NCI-H128 (cell line): ENCODE measurements at regions not wholly inside any gene's neighbourhood (a gene's known extent, or its start where the extent isn't known, plus 50 kb on each side); places are given as distances from the start of the nearest gene placed in this dataset.

Source experiments
- DNase-seq: peaks from one replicate; lab custom pipeline; 2025; ENCODE audit not compliant: unreplicated experiment; lab: John Stamatoyannopoulos, UW

DNA sequence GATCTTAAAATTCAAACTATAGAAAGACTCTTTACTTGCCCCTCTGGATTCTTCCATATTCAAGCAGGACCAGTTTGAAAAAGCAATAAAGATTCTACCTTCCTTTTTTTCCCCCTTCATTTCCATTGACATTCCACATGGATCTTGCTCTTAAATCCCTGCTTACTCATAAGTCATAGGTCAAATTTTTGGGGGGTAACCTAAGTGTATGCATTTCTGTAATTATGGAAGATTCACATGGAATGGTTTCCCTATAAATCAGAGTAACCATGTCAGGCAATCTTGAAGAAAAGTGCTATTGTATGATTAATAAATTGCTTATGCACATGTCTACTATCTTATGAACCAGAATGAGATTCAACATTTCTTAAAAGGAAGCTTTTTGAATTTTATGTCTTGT, 551.0 kb downstream of the HAO1 start:
- no peak for DNase-seq

DNA sequence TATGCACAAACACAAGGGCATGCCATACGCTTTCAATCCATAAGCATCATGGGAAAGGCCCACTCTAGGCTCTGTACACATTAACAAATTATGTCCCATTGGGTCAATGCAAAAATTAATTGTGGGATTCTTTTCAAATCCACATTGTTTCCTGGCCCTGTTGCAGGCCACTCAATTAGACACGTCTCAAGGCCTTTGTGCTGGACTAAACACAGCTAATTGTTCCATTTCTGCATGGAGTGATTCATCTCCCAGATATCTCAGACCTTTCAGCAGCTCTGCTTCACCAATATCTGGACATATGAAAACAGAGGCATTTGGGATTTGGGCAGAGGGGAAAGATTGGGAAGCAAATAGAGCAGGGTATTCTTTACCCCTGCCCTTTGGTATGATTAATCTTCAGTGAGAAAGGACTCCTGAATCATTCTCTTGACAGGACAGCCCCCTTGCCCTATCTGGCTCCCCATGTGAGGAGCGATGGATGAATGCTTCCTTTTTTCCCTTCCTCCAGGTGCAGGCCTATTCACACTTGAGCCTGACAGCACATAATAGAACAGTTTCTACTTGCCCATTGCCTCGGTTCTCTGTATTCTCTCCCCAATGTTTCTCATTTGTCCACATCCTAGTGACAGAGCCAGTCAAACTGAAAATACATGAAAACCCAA, 547.6 kb downstream of the HAO1 start:
- no peak for DNase-seq

DNA sequence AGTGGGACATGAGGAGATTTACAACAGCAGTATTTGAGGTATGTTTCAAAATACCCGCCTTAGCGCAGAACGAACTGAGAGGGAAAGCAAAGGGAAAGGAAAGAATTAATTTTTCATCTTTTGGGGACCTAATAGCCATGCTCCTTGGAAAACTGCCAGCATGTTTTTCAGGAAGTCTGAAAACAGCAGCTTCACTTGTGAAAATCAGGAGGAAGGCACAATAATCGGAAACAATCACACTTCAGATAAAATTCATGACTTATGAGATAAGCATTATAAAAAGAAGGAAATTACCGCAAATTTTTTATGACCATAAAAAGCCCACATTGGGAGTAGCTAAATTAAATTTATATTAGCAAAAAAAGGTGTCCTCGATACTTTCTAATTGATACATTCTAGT, 541.1 kb downstream of the HAO1 start:
- DNase-seq = no peak

DNA sequence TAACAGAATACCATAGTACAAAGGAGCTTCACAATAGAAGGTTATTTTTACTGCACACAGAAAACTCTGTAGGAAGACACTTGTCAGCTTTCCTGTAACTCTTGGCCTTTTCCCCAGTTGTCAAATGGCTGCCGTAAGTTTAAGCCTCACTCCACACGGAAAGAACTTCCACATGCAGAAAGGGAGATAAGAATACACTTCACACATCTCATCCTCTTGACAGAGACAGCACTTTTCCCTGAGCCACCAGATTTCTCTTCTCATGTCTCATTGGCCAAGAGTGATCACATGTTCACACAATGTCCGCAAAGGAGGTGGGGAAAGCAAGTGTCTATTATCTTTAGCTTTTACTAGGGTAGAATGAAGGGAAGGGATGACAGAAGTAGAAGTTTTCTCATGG, 540.7 kb downstream of the HAO1 start:
- DNase-seq = no peak

DNA sequence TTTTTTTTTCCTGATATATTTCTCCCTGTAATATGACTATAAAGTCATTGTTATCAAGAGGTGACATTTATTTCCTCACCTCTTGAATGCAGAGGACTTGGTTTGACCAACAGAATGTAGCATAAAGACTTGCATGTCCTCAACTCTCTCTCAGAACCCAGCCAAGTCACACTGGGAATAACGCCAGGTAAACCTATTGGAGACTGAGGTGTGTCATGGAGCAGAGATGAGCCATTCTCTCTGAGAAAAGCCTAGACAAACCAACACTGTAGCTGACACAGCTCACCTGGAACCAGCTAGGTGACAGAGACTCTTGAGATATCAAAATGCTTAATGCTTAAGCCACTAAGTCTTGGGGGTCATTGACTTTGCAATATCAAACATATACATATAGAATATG, 533.6 kb downstream of the HAO1 start:
- no peak for DNase-seq

DNA sequence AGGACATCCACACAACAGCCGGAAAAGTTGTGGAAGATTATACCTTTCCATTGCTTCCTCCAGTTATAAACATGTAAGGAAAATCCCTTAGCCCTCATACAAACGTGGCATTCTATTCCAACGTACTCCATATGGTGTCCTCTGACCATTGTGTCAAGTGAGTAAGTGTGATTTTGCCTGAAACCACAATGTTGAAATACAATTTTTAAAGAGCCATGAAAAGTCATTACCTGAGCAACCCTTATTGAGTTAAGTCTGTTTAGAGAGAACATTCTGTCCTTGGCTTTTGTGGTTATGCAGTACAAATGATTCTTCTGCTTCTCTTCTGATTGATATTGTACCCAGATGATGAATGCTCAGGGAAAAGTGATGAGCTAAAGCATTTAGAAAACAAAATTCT, 530.1 kb downstream of the HAO1 start:
- DNase-seq = no peak

DNA sequence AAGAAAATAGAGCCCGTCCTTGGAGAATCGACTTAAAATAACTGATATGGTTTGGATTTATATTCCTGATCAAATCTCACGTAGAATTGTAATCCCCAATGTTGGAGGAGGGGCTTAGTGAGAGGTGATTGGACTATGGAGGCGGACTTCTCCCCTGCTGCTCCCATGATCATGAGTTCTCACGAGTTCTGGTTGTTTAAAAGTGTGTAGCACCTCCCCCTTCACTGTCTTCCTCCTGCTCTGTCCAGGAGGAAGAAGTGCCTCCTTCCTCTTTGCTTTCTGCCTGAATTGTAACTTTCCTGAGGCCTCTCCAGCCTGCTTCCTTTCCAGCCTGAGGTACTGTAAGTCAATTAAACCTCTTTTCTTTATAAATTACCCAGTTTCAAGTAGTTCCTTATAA, 529.2 kb downstream of the HAO1 start:
- no peak for DNase-seq

DNA sequence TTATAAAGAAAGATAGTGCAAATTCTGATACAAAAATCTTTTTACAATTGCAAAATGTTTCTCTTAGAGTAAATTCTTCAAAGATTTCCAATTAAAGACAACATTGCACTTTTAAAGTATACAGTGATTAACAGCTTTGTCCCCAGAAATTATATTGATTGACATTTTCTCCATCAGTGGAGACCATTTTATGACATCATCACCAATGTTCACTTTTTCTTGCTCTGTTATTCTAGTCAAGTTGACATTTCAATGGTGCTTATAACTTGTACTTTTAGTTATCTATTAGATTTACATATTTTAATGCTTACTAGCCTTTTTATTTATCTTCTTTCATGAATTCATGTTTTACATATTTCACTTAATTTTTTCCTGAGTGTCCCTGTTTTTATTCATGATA, 524.8 kb downstream of the HAO1 start:
- DNase-seq = no peak

DNA sequence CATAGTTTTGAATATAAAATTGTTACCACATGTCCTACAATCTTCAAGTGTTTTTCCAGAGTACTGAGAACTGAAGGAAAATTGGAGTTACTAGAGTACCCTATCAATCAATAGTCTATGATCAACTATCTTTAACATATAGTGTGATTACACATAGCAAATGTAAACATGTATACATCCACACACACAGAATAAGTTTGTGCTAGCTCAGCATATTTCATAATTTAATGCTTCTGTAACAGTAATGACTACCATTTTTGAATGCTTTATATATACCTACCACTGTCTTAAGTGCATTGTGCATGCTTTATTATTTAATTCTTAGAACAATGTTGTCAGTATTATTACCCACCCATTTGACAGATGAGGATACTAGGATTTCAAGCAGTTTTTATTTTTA, 523.9 kb downstream of the HAO1 start:
- DNase-seq = no peak

DNA sequence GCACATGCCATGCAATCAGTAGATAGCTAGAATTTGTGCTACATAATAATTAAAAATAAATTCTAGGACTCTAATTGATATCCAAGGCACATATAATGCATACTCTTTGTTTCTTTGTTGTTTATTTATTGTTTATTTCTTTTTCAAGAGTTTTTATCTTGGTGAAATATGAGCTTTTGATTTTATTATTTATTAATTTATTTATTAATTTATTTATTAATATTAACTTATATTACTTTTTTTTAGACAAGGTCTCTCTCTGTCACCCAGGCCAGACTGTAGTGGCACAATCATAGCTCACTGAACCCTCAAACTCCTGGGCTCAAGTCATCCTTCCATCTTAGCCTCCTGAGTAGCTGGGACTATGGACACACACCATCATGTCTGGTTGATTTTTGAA, 519.9 kb downstream of the HAO1 start:
- DNase-seq = no peak

DNA sequence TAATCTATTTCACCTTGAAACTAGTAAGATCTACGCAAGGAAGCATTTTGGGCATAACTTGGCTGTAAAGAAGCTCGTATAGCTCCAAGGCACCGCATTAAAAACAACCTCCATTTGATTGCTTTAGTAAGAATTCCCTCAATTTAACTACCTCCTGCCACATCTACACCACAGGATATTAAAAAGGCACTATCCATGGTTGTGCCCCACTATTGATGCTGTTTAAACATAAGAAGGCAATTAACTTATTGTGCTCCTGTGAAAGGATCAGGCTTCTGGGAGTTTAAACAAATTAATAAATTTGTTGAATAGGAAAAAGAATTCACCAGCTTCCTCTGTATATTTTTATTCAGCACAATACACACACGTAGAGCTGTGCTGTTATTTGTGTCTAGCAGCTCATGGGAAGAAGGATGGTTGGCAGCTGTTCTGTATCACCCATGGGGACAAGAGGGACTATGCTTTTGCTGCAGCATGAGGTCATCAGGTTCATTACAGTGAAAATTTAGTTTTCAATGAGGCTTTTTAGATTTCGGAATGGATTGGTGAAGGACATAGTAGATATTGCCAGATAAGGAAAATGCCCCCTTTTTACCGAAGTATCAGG, 513.3 kb downstream of the HAO1 start:
- no peak for DNase-seq

DNA sequence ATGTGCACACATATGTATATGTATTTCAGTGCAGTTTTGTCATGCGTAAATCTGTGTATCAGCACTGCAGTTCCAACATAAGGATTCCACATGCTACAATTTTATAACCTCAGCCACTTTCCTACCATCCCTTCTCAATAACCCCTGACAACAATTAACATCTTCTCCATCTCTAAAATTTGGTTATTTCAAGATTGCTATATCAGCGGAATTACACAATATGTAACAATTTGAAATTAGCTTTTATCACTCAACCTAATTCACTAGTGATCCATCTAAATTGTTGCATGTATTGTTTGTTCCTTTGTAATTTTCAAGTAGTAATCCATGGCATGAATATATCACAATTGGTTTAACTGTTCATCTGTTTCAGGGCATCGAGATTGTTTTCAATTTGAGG, 511.3 kb downstream of the HAO1 start:
- DNase-seq = no peak

DNA sequence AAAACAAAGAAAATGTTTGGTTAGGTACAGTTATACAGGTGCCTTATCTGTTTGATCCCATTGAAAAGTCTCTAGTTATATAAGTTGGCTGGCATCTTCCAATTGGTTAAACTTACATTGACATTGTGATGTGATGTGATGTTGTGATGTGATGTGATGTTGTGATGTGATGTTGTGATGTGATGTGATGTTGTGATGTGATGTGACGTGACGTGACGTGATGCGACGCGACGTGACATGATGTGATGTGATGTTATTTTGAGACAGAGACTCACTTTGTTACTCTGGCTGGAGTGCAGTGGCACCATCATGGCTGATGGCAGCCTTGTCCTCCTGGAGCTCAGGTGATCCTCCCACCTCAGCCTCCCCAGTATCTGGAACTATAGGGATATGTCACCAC, 507.6 kb downstream of the HAO1 start:
- no peak for DNase-seq

DNA sequence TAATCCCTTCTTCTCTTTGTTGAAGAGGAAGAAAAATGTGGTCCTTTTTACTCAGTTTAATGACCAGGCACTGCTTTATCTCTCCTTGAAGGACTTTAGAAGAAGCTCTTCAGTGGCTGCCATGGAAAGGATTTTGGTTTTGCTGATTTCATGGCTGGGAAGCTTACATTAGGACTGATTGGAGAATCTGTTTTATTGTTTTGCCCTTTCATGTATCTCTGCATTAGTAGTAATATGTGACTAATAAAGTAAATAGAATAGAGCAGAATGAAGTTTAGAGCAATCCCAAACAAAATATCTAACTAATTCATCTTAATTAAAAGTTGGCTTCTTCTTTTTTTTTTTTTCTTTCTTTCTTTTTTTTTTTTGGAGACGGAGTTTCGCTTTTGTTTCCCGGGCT, 502.9 kb downstream of the HAO1 start:
- DNase-seq = no peak

DNA sequence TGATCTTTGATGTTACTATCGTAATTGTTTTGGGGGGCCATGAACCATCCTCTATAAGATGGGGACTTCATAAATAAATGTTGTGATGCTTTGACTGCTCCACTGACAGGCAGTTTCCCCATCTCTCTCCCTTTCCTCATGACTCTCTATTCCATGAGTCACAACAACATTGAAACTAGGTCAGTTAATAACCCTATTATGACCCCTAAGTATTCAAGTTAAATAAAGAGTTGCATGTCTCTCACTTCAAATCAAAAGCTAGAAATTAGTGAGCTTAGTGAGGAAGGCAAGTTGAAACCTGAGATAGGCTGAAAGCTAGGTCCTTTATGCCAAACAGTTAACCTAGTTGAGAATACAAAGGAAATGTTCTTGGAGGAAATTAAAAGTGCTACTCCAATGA, 491.0 kb downstream of the HAO1 start:
- DNase-seq = no peak

DNA sequence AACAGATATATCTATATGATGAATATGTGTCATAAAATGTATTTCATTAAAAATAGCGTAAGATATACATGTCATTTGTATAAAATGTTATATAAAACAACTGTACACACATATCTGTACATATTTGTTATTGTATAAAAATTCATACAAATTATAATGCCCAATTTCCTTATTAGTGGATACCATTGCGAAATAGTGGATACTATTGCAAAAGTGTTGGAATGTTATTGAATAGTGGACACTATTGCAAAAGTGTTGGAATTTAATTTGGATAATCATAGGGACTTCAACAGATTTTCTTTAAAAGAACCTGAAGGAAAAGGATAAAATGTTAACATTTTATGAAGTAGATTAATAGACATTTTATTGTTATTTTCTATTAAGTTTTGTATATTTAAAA, 487.4 kb downstream of the HAO1 start:
- no peak for DNase-seq

DNA sequence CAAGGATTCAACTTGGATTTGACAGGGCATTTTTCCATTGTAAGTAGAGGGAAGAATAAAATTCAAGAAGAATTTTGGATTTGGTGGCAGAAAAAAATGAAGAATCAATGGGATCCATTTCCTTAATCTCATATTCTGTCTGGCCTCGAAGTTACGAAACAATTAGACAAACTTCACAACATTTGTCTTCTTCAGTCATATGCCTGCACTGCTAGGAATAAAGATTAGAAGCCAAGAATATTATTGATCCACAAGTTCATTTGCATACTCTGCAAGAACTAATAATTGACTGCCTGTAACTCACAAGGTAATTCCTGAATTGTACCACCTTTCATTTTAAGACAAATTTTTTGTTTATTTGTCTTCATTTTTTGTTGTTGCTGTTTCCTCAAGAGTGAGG, 486.2 kb downstream of the HAO1 start:
- no peak for DNase-seq

DNA sequence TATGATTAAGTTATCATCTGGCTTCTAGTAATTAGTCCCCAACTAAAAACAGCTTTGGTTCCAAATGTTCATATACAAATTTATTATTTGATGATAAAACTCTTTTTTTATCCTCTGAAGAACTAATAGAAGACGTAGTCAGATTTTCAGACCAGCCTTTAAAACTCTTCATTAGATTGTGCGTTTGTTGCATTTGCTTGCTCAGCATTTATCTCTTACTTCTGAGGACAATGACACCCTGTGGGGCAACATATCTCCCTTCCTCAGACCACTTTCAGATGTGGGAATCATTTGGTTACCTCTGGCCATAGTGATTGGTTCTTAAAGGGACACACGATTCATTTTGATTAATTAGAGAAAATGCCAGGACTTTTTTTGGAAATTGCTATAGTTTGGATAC, 481.8 kb downstream of the HAO1 start:
- no peak for DNase-seq

DNA sequence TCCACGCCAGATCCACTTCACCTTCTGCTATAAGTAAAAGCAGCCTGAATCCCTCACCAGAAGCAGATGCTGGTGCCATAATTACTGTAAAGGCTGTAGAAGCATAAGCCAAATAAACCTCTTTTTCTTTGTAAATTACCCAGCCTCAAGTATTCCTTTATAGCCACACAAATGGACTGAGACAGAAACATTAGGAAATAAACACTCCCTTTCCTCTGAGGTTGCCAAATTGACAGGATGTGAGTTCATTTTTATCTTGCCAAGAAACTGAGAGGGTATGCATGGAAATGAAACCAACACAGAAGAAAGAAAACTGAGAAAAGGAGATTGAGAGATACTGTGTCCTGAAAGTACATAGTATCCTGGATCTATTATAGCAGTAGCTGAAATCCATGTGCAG, 481.2 kb downstream of the HAO1 start:
- DNase-seq = no peak

DNA sequence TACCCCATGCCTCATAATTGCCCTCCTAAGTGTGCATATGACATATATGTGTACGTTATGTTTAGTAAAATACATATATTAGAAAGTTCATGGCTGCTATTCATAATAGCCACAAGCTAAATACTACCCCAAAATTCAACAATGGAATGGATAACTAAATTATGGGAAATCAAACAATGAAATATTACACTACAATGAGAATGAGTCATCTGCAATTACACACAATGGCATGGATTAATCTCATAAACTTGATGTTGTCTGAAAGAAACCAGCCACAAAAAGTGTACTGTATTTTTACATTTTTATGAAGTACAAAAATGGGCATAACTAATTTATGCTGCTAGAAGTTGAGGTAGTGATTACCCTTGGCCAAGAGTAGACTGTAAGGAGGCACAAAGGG, 477.0 kb downstream of the HAO1 start:
- DNase-seq = no peak

DNA sequence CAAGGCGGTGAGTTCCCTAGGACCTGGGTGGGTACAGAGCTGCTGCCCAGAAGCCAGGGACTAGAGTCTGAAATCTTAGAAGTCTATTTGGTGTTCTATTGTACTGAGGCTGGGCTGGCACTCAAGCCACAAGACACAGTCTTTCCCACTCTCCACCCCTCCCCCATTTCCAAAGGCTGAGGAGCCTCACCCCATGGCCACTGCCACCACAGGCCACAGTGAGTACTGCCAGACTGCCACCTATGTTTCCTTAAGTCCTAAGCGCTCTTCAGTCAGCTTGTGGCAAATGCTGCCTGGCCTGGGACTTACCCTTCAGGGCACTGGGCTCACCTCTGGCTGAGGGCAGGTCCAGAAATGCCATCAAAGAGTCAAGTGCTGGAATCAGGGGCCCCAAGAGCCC, 469.3 kb downstream of the HAO1 start:
- no peak for DNase-seq

DNA sequence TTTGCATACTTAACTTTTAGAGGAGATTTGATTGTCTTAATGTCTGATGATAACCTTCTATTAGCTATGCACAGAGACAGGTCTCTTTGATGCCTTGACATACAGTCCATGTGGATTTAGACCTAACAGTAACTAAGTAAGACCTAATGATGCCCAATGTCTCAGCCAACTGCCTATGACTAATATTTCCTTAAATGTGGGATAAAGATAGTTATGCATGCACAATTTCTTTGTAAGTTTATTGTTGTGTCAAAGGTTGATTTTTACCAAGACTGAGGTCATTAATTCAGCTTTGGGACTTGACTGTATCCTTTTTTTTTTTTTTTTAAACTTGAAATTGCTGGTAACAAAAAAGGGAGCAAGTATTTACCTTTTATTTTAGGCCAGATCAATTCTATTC, 450.0 kb downstream of the HAO1 start:
- DNase-seq = no peak

DNA sequence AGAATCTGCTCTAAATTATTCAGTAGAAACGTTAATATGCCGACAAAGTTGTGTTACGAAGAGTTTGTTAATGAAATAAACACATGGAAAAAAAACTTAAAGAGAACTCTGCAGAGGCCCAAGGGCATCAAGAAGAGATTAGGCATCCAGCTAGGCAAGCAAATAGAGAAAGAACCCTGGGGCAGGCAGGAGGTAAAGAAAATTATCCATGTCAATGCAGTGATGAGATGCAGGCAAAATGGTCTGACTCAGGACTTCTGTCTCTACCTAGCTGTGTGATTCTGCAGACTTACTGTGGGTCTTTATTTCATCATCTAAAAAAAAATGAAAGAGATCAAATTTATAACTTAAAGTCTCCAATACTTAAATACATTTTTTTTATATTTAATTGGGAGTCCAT, 448.0 kb downstream of the HAO1 start:
- DNase-seq = no peak
